B cell (primary cell): ENCODE measurements at regions not wholly inside any gene's neighbourhood (a gene's known extent, or its start where the extent isn't known, plus 50 kb on each side); places are given as distances from the start of the nearest gene placed in this dataset.

Source experiments
- ATAC-seq: fragments of 200-7000 bp; cut with Tn5 transposase; one replicate; pipeline ENCODE4 v1.10.0; 2021; ENCODE audit warnings: low read depth, mild to moderate bottlenecking, moderate number of reproducible peaks, moderate library complexity
- CTCF ChIA-PET: fragments of 350-600 bp; sonication (Branson Sonifier 250); formaldehyde crosslinking; loops from one replicate; lab custom pipeline; 2021; ENCODE audit warnings: antibody characterized with exemption, inconsistent platforms; lab: Charles Lee
- POLR2A ChIA-PET: fragments of 350-600 bp; sonication (Branson Sonifier 250); formaldehyde crosslinking; loops from one replicate; lab custom pipeline; 2021; ENCODE audit warnings: antibody characterized with exemption; lab: Charles Lee
- DNase-seq: peaks from one replicate; pipeline ENCODE4 v3.0.0; 2013
- H2AFZ ChIP-seq: 2 replicates; pipeline ENCODE4 v1.6.1; 2012; ENCODE audit warnings: mild to moderate bottlenecking, low read depth, low read length; ENCODE audit not compliant: insufficient read depth, poor library complexity, severe bottlenecking
- H3K27ac ChIP-seq, 2 donors: 1 replicate in 1 of 2; 2 replicates in 1 of 2; pipeline ENCODE4 v1.5.1; 2012 to 2013; ENCODE audit warnings: low read length in 2 of 2, mild to moderate bottlenecking in 2 of 2, moderate library complexity in 1 of 2
- H3K27me3 ChIP-seq, 4 experiments: fragments of 200-600 bp in 1 of 4; sonication (generic) in 1 of 4; replicated peaks in 1 of 4; 1 replicate in 2 of 4; 2 replicates in 2 of 4; pipeline versions ENCODE4 v1.6.1 to v1.7.0; 2013 to 2016; ENCODE audit warnings: low read length in 3 of 4, mild to moderate bottlenecking in 2 of 4, mixed read lengths in 1 of 4, moderate library complexity in 1 of 4; ENCODE audit not compliant: insufficient read depth in 4 of 4, control insufficient read depth in 3 of 4; ENCODE audit errors: control extremely low read depth in 1 of 4
- H3K36me3 ChIP-seq, 2 experiments: replicated peaks in 1 of 2; 1 replicate in 1 of 2; 2 replicates in 1 of 2; pipeline versions ENCODE4 v1.6.1 to v1.7.1; 2013; ENCODE audit warnings: low read length in 1 of 2; ENCODE audit not compliant: insufficient read depth in 2 of 2, control insufficient read depth in 1 of 2; ENCODE audit errors: control extremely low read depth in 1 of 2, extremely low read depth in 1 of 2
- H3K4me1 ChIP-seq, 2 donors: fragments of 200-600 bp in 1 of 2; sonication (generic) in 1 of 2; 1 replicate in 1 of 2; 2 replicates in 1 of 2; pipeline versions ENCODE4 v1.5.1 to v1.6.1; 2013 to 2017; ENCODE audit warnings: low read length in 2 of 2; ENCODE audit not compliant: control insufficient read depth in 2 of 2, insufficient read depth in 2 of 2
- H3K4me2 ChIP-seq: replicated peaks from 2 replicates; pipeline ENCODE3; 2012; ENCODE audit warnings: mild to moderate bottlenecking, low read depth, low read length; ENCODE audit not compliant: poor library complexity, severe bottlenecking
- H3K4me3 ChIP-seq, 5 experiments: fragments of 200-600 bp in 1 of 5; sonication (generic) in 1 of 5; 1 replicate in 3 of 5; 2 replicates in 2 of 5; pipeline versions ENCODE4 v1.5.1 to v1.7.0; 2011 to 2016; ENCODE audit warnings: low read length in 4 of 5, mild to moderate bottlenecking in 4 of 5, low read depth in 2 of 5, control low read depth in 1 of 5, moderate library complexity in 1 of 5; ENCODE audit not compliant: insufficient read depth in 1 of 5; ENCODE audit errors: control extremely low read depth in 1 of 5, extremely low read depth in 1 of 5
- H3K79me2 ChIP-seq: fragments of 200-600 bp; sonication (generic); one replicate; pipeline ENCODE4 v1.6.0; 2016; ENCODE audit warnings: low read length; ENCODE audit not compliant: control insufficient read depth, insufficient read depth
- H3K9ac ChIP-seq: fragments of 200-600 bp; sonication (generic); 2 replicates; pipeline ENCODE4 v1.6.1; 2017; ENCODE audit warnings: mild to moderate bottlenecking, low read length, moderate library complexity
- H3K9me3 ChIP-seq, 3 donors: one replicate each; pipeline versions ENCODE4 v1.6.1 to v1.7.1; 2013; ENCODE audit warnings: low read length in 2 of 3; ENCODE audit not compliant: control insufficient read depth in 2 of 3, insufficient read depth in 1 of 3; ENCODE audit errors: control extremely low read depth in 1 of 3
- H4K20me1 ChIP-seq: 2 replicates; pipeline ENCODE4 v1.6.0; 2012; ENCODE audit warnings: mild to moderate bottlenecking, low read length; ENCODE audit not compliant: insufficient read depth, control insufficient read depth, poor library complexity, severe bottlenecking
- H3K27ac Mint-ChIP-seq: one replicate; pipeline ENCODE4 v1.8.0; 2021; ENCODE audit warnings: mixed read lengths
- H3K27me3 Mint-ChIP-seq: one replicate; pipeline ENCODE4 v1.8.0; 2021; ENCODE audit warnings: mixed read lengths
- H3K4me1 Mint-ChIP-seq: one replicate; pipeline ENCODE4 v1.8.0; 2021; ENCODE audit warnings: mixed read lengths
- H3K4me3 Mint-ChIP-seq: one replicate; pipeline ENCODE4 v1.8.0; 2021; ENCODE audit warnings: mixed read lengths
- H3K9me3 Mint-ChIP-seq: one replicate; pipeline ENCODE4 v1.8.0; 2022; ENCODE audit warnings: mixed read lengths; ENCODE audit not compliant: insufficient read depth
- EZH2 ChIP-seq: IDR thresholded peaks from 2 replicates; pipeline ENCODE4 v1.6.1; 2012; ENCODE audit warnings: borderline replicate concordance, low read depth, mild to moderate bottlenecking, moderate library complexity, low read length; ENCODE audit not compliant: insufficient read depth, poor library complexity, severe bottlenecking
- WGBS: methylation state at CpG from one replicate; pipeline ENCODE4 v1.1.5; 2013; ENCODE audit warnings: missing lambda C conversion rate; ENCODE audit not compliant: insufficient coverage; 5-methylcytosine and 5-hydroxymethylcytosine counted together
- intact Hi-C: fragments of 100-400 bp; cut with micrococcal nuclease; formaldehyde crosslinking; loops from one replicate; pipeline ENCODE4 v1.10.0; 2022
- TF ChIP-seq, protein P1 (sequence below): fragments of 200-600 bp; IDR thresholded peaks from one replicate; pipeline ENCODE4 v1.8.0; 2022; ENCODE audit warnings: antibody characterized with exemption, mild to moderate bottlenecking

DNA sequence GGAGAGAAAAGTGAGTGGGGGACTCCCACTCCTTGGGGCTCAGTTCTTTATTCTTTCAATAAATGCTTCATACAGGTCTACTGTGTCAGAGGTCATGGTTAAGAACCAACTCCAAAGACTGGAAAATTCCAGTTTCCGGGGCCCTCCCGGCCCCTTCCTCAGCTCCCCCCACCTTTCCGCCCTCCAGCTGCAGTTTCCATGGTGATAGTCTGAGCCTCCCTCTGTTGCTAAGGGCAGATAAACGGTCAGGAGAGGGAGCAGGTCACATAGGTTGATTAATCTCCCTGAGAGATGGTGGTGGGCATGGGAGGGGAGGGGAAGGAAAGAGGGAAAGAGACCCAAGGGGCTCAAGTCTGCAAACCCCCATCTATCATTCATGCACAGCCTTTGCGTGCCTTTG, 131.5 kb upstream of the USP29 start:
- H3K27ac ChIP-seq: no peak overlapping the region
- Mint-ChIP-seq H3K4me1 (no peaks in the 10 kb centered on the region), H3K27ac (no peak overlapping the region), H3K4me3 (no peak overlapping the region), H3K9me3 (peaks cover 28% of the 10 kb centered on the region), H3K27me3 (no peaks in the 10 kb centered on the region)
- H3K27me3 ChIP-seq: no peaks in the 10 kb centered on the region
- H3K4me1 ChIP-seq: no peaks in the 10 kb centered on the region
- no CpG with 5 or more reads among the region's 5 CpGs for WGBS
- H3K36me3 ChIP-seq: no peaks in the 10 kb centered on the region
- no peaks in the 10 kb centered on the region for H4K20me1 ChIP-seq
- ATAC-seq: no peak
- ChIA-PET POLR2A (no interaction called here), CTCF (no interaction called here)
- peaks cover 2 to 49% (median 16%) of the 10 kb centered on the region in 3 donors for H3K9me3 ChIP-seq
- no peak for DNase-seq
- no peak overlapping the region for H2AFZ ChIP-seq
- intact Hi-C loops: no loop called here
- no peak for TF ChIP-seq EZH2
- TF ChIP-seq, protein P1, sequence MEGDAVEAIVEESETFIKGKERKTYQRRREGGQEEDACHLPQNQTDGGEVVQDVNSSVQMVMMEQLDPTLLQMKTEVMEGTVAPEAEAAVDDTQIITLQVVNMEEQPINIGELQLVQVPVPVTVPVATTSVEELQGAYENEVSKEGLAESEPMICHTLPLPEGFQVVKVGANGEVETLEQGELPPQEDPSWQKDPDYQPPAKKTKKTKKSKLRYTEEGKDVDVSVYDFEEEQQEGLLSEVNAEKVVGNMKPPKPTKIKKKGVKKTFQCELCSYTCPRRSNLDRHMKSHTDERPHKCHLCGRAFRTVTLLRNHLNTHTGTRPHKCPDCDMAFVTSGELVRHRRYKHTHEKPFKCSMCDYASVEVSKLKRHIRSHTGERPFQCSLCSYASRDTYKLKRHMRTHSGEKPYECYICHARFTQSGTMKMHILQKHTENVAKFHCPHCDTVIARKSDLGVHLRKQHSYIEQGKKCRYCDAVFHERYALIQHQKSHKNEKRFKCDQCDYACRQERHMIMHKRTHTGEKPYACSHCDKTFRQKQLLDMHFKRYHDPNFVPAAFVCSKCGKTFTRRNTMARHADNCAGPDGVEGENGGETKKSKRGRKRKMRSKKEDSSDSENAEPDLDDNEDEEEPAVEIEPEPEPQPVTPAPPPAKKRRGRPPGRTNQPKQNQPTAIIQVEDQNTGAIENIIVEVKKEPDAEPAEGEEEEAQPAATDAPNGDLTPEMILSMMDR: no peak
- H3K79me2 ChIP-seq: no peaks in the 10 kb centered on the region
- H3K4me3 ChIP-seq: no peak overlapping the region
- no peak overlapping the region for H3K9ac ChIP-seq
- H3K4me2 ChIP-seq: no peak overlapping the region

DNA sequence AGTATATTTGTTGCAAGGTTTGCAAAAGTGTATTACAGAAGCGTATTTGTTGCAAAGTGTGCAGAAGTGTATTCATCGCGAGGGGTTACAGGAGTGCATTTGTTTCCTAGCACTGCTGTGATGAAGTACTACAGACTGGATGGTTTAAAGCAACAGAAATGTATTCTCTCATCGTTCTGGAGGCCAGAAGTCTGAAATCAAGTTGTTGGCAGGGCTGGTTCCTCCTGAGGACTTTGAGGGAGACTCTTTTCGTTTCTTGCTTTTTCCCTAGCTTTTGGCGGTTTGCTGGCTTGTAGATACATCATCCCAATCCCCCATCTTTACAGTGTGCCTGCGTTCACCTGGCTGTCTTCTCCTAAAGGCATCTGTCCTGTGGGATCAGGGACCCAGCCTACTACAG, 127.9 kb upstream of the USP29 start:
- TF ChIP-seq, protein P1: no peak
- TF ChIP-seq EZH2: no peak
- intact Hi-C loops: no loop called here
- Mint-ChIP-seq H3K27ac (no peak overlapping the region), H3K9me3 (peaks cover 21% of the 10 kb centered on the region), H3K4me3 (no peak overlapping the region), H3K27me3 (no peaks in the 10 kb centered on the region), H3K4me1 (no peaks in the 10 kb centered on the region)
- Histone ChIP-seq H3K79me2 (no peaks in the 10 kb centered on the region), H2AFZ (no peak overlapping the region), H3K4me3 (no peak overlapping the region), H3K4me1 (no peaks in the 10 kb centered on the region), H3K27me3 (no peaks in the 10 kb centered on the region), H3K9ac (no peak overlapping the region), H3K27ac (no peak overlapping the region), H4K20me1 (no peaks in the 10 kb centered on the region), H3K4me2 (no peak overlapping the region), H3K36me3 (no peaks in the 10 kb centered on the region), H3K9me3 (peaks cover 2 to 48% (median 10%) of the 10 kb centered on the region in 3 donors)
- CTCF ChIA-PET: no interaction called here
- DNase-seq (no peak), ATAC-seq (no peak)
- WGBS: 81% methylated on average over 6 of the region's 7 CpGs
- POLR2A ChIA-PET: no interaction called here
